DOHH2 (cell line): ENCODE measurements at regions not wholly inside any gene's neighbourhood (a gene's known extent, or its start where the extent isn't known, plus 50 kb on each side); places are given as distances from the start of the nearest gene placed in this dataset.

ENCODE experiments used
- CTCF ChIP-seq: fragments of 200-600 bp; sonication (generic); IDR thresholded peaks from one replicate; pipeline ENCODE4 v1.5.1; 2014; ENCODE audit warnings: antibody characterized with exemption, mild to moderate bottlenecking, low read depth, low read length; ENCODE audit not compliant: poor library complexity, severe bottlenecking
- EZH2phosphoT487 ChIP-seq: fragments of 200-600 bp; sonication (generic); IDR thresholded peaks from 2 replicates; pipeline ENCODE4 v1.6.1; 2017; ENCODE audit warnings: borderline replicate concordance, mild to moderate bottlenecking, antibody characterized with exemption, low read length, moderate library complexity, mixed read lengths

- TF ChIP-seq CTCF (no peak), EZH2phosphoT487 (no peak)
Observed at GRCh38 chr10:127805950-127806349, 69.0 kb downstream of the FOXI2 start.
